ENCODE measurements at regions not wholly inside any gene's neighbourhood (a gene's known extent, or its start where the extent isn't known, plus 50 kb on each side); places are given as distances from the start of the nearest gene placed in this dataset.

GRCh38 chr3:23647706-23648258, 158.0 kb upstream of the UBE2E1 start:
- CTCF ChIA-PET, result interaction anchor here (0.7 kb wide), 1 partner anchor 180 kb away, joined by 3 read pairs; no protein-coding TSS in a partner anchor
- TF ChIP-seq CTCF (IDR thresholded peaks at IDR 0.05; ENCODE audit: low read depth, low read length), result no peak

GRCh38 chr3:23648326-23648995, 157.3 kb upstream of the UBE2E1 start:
- H3K27me3 ChIP-seq (ENCODE audit: control insufficient read depth, insufficient read depth, low read length), result no peaks in the 10 kb centered on the region
- peak; percentile 14; the same call in 1 of the 2 replicates for TF ChIP-seq CTCF (IDR thresholded peaks at IDR 0.05; ENCODE audit: low read depth, low read length)
- H3K27ac ChIP-seq (ENCODE audit: low read depth, low read length), result no peak overlapping the region
- ChIA-PET CTCF (interaction anchor here (0.7 to 1.7 kb wide), 3 partner anchors 159 to 240 kb away, joined by 3 to 4 read pairs (median 3); no protein-coding TSS in a partner anchor), POLR2A (no interaction called here)
- H3K9me3 ChIP-seq (ENCODE audit: control insufficient read depth, insufficient read depth, low read length), result no peaks in the 10 kb centered on the region
- H3K4me3 ChIP-seq (ENCODE audit: low read depth, low read length), result no peak overlapping the region
- no peak for DNase-seq (ENCODE audit: low read depth, low spot score)

More at GRCh38 chr3:23647706-23648258, 158.0 kb upstream of the UBE2E1 start:
- no peaks in the 10 kb centered on the region for H3K27me3 ChIP-seq (ENCODE audit: control insufficient read depth, insufficient read depth, low read length)
- H3K9me3 ChIP-seq (ENCODE audit: control insufficient read depth, insufficient read depth, low read length), result no peaks in the 10 kb centered on the region
- no peak overlapping the region for H3K27ac ChIP-seq (ENCODE audit: low read depth, low read length)
- no peak overlapping the region for H3K4me3 ChIP-seq (ENCODE audit: low read depth, low read length)
- POLR2A ChIA-PET, result no interaction called here
- DNase-seq (ENCODE audit: low read depth, low spot score), result no peak

- DNase-seq (ENCODE audit: low read depth, low spot score), result no peak
- H3K9me3 ChIP-seq (ENCODE audit: control insufficient read depth, insufficient read depth, low read length), result no peaks in the 10 kb centered on the region
- POLR2A ChIA-PET, result no interaction called here
- no peak for TF ChIP-seq CTCF (IDR thresholded peaks at IDR 0.05; ENCODE audit: low read depth, low read length)
- CTCF ChIA-PET, result interaction anchor here (0.5 to 1.7 kb wide), 3 partner anchors 19 to 240 kb away, joined by 3 to 4 read pairs (median 3); no protein-coding TSS in a partner anchor
- H3K27ac ChIP-seq (ENCODE audit: low read depth, low read length), result no peak overlapping the region
- H3K27me3 ChIP-seq (ENCODE audit: control insufficient read depth, insufficient read depth, low read length), result no peaks in the 10 kb centered on the region
- H3K4me3 ChIP-seq (ENCODE audit: low read depth, low read length), result no peak overlapping the region
Observed at GRCh38 chr3:23648996-23649395, 156.8 kb upstream of the UBE2E1 start.

- Histone ChIP-seq H3K27me3 (ENCODE audit: control insufficient read depth, insufficient read depth, low read length) (no peaks in the 10 kb centered on the region), H3K9me3 (ENCODE audit: control insufficient read depth, insufficient read depth, low read length) (no peaks in the 10 kb centered on the region), H3K4me3 (ENCODE audit: low read depth, low read length) (no peak overlapping the region), H3K27ac (ENCODE audit: low read depth, low read length) (peak overlapping the region; percentile 34)
- no peak for DNase-seq (ENCODE audit: low read depth, low spot score)
- POLR2A ChIA-PET, result no interaction called here
- TF ChIP-seq CTCF (IDR thresholded peaks at IDR 0.05; ENCODE audit: low read depth, low read length), result no peak
- CTCF ChIA-PET, result interaction anchor here (0.5 to 1.7 kb wide), 3 partner anchors 19 to 239 kb away, joined by 3 to 4 read pairs (median 3); no protein-coding TSS in a partner anchor
Observed at GRCh38 chr3:23649448-23649847, 156.3 kb upstream of the UBE2E1 start.

All from AG04450 (cell line).